ENCODE measurements at regions not wholly inside any gene's neighbourhood (a gene's known extent, or its start where the extent isn't known, plus 50 kb on each side); places are given as distances from the start of the nearest gene placed in this dataset.

GRCh38 chr4:19958848-19959247, 292.9 kb upstream of the SLIT2 start:
- Histone ChIP-seq H3K9me3 (ENCODE audit: low read depth, low read length, poor library complexity, severe bottlenecking) (no peaks in the 10 kb centered on the region), H3K4me1 (ENCODE audit: insufficient read depth, low read length, poor library complexity, severe bottlenecking) (no peaks in the 10 kb centered on the region), H3K36me3 (ENCODE audit: insufficient read depth, low read length, poor library complexity, severe bottlenecking) (no peaks in the 10 kb centered on the region), H3K27me3 (replicated peaks; ENCODE audit: insufficient read depth, low read depth, low read length, poor library complexity) (no peaks in the 10 kb centered on the region), H3K27ac (ENCODE audit: low read depth, low read length, poor library complexity, severe bottlenecking) (no peak overlapping the region), H3K4me3 (ENCODE audit: low read depth, low read length, poor library complexity, severe bottlenecking) (no peak overlapping the region)
- intact Hi-C loops (cut with micrococcal nuclease; ENCODE audit: unreplicated experiment) = no loop called here
- CTCF ChIA-PET = no interaction called here
- BruUV-seq (replicated peaks) = no TSS peak
- POLR2A ChIA-PET (ENCODE audit: low non-redundant PET) = no interaction called here
- DNase-seq (ENCODE audit: low spot score) = no peak
- TF ChIP-seq, protein P1, sequence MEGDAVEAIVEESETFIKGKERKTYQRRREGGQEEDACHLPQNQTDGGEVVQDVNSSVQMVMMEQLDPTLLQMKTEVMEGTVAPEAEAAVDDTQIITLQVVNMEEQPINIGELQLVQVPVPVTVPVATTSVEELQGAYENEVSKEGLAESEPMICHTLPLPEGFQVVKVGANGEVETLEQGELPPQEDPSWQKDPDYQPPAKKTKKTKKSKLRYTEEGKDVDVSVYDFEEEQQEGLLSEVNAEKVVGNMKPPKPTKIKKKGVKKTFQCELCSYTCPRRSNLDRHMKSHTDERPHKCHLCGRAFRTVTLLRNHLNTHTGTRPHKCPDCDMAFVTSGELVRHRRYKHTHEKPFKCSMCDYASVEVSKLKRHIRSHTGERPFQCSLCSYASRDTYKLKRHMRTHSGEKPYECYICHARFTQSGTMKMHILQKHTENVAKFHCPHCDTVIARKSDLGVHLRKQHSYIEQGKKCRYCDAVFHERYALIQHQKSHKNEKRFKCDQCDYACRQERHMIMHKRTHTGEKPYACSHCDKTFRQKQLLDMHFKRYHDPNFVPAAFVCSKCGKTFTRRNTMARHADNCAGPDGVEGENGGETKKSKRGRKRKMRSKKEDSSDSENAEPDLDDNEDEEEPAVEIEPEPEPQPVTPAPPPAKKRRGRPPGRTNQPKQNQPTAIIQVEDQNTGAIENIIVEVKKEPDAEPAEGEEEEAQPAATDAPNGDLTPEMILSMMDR (conservative IDR thresholded peaks at IDR 0.05; ENCODE audit: low read depth, low read length) = no peak
- TF ChIP-seq EZH2 (IDR thresholded peaks at IDR 0.05; ENCODE audit: borderline replicate concordance, low read depth, low read length, poor library complexity, severe bottlenecking) = no peak

DNA sequence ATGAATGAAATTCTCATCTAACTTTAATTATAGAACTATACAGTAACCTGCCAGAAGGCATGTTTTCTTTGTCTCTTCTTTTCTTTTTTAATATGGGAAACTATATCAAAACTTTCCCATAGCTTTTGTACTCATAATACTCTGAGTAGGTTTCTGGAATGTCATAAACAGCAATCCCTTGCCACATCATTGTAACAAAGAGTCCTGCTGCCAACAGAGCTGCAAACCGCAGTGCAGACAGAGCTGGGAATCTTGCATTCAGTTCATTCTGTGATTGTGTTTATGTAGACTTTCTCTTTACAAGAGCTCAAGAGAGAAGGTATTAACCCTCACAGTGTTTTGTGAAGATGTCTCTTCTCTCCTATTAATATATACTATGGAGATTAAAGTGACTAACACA, 304.4 kb upstream of the SLIT2 start:
- CTCF ChIA-PET = no interaction called here
- POLR2A ChIA-PET (ENCODE audit: low non-redundant PET) = no interaction called here
- BruUV-seq (replicated peaks) = no TSS peak
- Histone ChIP-seq H3K4me3 (ENCODE audit: low read depth, low read length, poor library complexity, severe bottlenecking) (no peak overlapping the region), H3K36me3 (ENCODE audit: insufficient read depth, low read length, poor library complexity, severe bottlenecking) (no peaks in the 10 kb centered on the region), H3K27ac (ENCODE audit: low read depth, low read length, poor library complexity, severe bottlenecking) (no peak overlapping the region), H3K9me3 (ENCODE audit: low read depth, low read length, poor library complexity, severe bottlenecking) (no peaks in the 10 kb centered on the region), H3K27me3 (replicated peaks; ENCODE audit: insufficient read depth, low read depth, low read length, poor library complexity) (no peaks in the 10 kb centered on the region), H3K4me1 (ENCODE audit: insufficient read depth, low read length, poor library complexity, severe bottlenecking) (no peaks in the 10 kb centered on the region)
- intact Hi-C loops (cut with micrococcal nuclease; ENCODE audit: unreplicated experiment) = no loop called here
- TF ChIP-seq EZH2 (IDR thresholded peaks at IDR 0.05; ENCODE audit: borderline replicate concordance, low read depth, low read length, poor library complexity, severe bottlenecking) = no peak
- TF ChIP-seq, protein P1 (conservative IDR thresholded peaks at IDR 0.05; ENCODE audit: low read depth, low read length) = no peak
- DNase-seq (ENCODE audit: low spot score) = no peak

- H3K27me3 ChIP-seq (replicated peaks; ENCODE audit: insufficient read depth, low read depth, low read length, poor library complexity) = no peaks in the 10 kb centered on the region
- ChIA-PET POLR2A (ENCODE audit: low non-redundant PET) (no interaction called here), CTCF (no interaction called here)
- H3K9me3 ChIP-seq (ENCODE audit: low read depth, low read length, poor library complexity, severe bottlenecking) = no peaks in the 10 kb centered on the region
- intact Hi-C loops (cut with micrococcal nuclease; ENCODE audit: unreplicated experiment) = no loop called here
- DNase-seq (ENCODE audit: low spot score) = peak; percentile 7
- no peak for TF ChIP-seq EZH2 (IDR thresholded peaks at IDR 0.05; ENCODE audit: borderline replicate concordance, low read depth, low read length, poor library complexity, severe bottlenecking)
- TF ChIP-seq, protein P1 (conservative IDR thresholded peaks at IDR 0.05; ENCODE audit: low read depth, low read length) = no peak
- no peaks in the 10 kb centered on the region for H3K36me3 ChIP-seq (ENCODE audit: insufficient read depth, low read length, poor library complexity, severe bottlenecking)
- peaks cover 9% of the 10 kb centered on the region for H3K4me1 ChIP-seq (ENCODE audit: insufficient read depth, low read length, poor library complexity, severe bottlenecking)
- no peak overlapping the region for H3K4me3 ChIP-seq (ENCODE audit: low read depth, low read length, poor library complexity, severe bottlenecking)
- H3K27ac ChIP-seq (ENCODE audit: low read depth, low read length, poor library complexity, severe bottlenecking) = no peak overlapping the region
- BruUV-seq (replicated peaks) = no TSS peak
Measured at GRCh38 chr4:19945979-19946380, 305.7 kb upstream of the SLIT2 start.
